ENCODE measurements at regions not wholly inside any gene's neighbourhood (a gene's known extent, or its start where the extent isn't known, plus 50 kb on each side); places are given as distances from the start of the nearest gene placed in this dataset.
"Not testable (repeated sequence)": the region's sequence is repeated elsewhere in the genome, so short reads cannot be mapped to it uniquely, and the experiment has no call there.

DNA sequence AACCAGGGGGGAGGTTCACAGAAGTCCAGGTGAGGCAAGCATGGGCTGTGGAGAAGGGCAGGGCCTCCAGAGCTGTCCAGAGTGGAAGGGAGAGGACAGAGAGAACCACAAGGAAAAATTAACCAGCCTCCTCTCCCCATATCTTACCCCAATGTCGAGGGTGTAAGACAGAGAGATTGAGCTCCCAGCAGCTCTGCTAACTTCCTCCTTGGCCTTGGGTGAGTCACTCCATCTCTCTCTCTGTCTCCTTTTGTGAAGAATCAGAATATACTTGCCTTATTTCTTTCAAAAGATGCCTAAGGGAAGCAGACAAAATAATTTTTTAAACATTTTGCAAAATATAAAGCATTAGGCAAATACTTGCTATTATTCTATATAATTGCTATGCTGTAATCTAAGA is 58.3 kb upstream of the IYD start:
- H3K4me2 ChIP-seq (ENCODE audit: low read length, poor library complexity, severe bottlenecking): no peak overlapping the region

DNA sequence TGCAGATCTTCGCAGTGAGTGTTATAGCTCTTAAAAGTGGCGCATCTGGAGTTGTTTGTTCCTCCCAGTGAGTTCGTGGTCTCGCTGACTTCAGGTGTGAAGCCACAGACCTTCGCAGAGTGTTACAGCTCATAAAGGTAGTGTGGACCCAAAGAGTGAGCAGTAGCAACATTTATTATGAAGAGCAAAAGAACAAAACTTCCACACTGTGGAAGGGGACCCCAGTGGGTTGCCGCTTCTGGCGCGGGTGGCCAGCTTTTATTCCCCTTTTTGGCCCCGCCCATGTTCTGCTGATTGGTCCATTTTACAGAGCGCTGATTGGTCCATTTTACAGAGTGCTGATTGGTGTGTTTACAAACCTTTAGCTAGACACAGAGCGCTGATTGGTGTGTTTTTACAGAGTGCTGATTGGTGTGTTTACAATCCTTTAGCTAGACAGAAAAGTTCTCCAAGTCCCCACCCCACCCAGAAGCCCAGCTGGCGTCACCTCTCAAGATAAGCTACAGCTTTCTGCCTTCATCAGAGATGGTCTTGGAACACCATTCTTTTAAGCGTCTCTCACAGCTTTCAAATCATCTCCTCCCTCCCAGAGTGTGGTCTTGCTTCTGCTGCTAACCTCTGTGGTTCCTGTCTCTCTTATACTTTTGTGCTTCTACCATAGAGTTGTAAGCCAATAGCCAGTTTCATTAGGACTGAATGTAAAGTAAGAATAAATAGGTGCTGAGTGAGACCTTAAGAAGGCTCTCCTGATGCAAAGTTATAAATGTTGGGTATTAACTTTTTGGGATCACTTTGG is 57.5 kb upstream of the IYD start:
- DNase-seq; H3K4ac ChIP-seq (ENCODE audit: low read depth in 1 of 2, low read length in 2 of 2); H2BK5ac ChIP-seq (ENCODE audit: low read depth, low read length, poor library complexity, severe bottlenecking); H3K27ac ChIP-seq (ENCODE audit: low read length, poor library complexity, severe bottlenecking); H2BK12ac ChIP-seq (ENCODE audit: low read length in 2 of 2); H3K9ac ChIP-seq (ENCODE audit: low read length); H3K4me1 ChIP-seq (ENCODE audit: control insufficient read depth, insufficient read depth, low read depth, low read length); H3K4me3 ChIP-seq (ENCODE audit: insufficient read depth in 1 of 2, low read depth in 1 of 2, low read length in 2 of 2); H4K8ac ChIP-seq (ENCODE audit: low read length); H3K23ac ChIP-seq (ENCODE audit: low read length in 2 of 2); H2AFZ ChIP-seq (ENCODE audit: low read depth, low read length); H3K18ac ChIP-seq (ENCODE audit: low read depth in 1 of 2, low read length in 2 of 2); H3K36me3 ChIP-seq (ENCODE audit: control insufficient read depth in 1 of 2, insufficient read depth in 2 of 2, low read depth in 1 of 2, low read length in 2 of 2); H3K14ac ChIP-seq (ENCODE audit: low read length in 2 of 2); H4K91ac ChIP-seq (ENCODE audit: low read length); H3K9me3 ChIP-seq (ENCODE audit: control insufficient read depth, low read length); H2AK5ac ChIP-seq (ENCODE audit: low read length, severe bottlenecking); H3K79me1 ChIP-seq (replicated peaks; ENCODE audit: low read length, poor library complexity, severe bottlenecking); H2BK120ac ChIP-seq (ENCODE audit: low read depth, low read length); H3K4me2 ChIP-seq (ENCODE audit: low read length, poor library complexity, severe bottlenecking); H2BK15ac ChIP-seq (ENCODE audit: low read depth, poor library complexity, severe bottlenecking): not testable (repeated sequence)
- WGBS: 86% methylated on average over 10 of the region's 13 CpGs
- H3K27me3 ChIP-seq (ENCODE audit: control insufficient read depth in 1 of 2, insufficient read depth in 1 of 2, low read length in 2 of 2): peaks cover 23 to 42% of the 10 kb centered on the region in 2 experiments

More for the DNA sequence above, 58.3 kb upstream of the IYD start:
- Histone ChIP-seq H3K4ac (ENCODE audit: low read depth in 1 of 2, low read length in 2 of 2) (no peak overlapping the region), H3K79me1 (replicated peaks; ENCODE audit: low read length, poor library complexity, severe bottlenecking) (no peaks in the 10 kb centered on the region), H3K14ac (ENCODE audit: low read length in 2 of 2) (no peak overlapping the region), H2AFZ (ENCODE audit: low read depth, low read length) (no peak overlapping the region), H2BK120ac (ENCODE audit: low read depth, low read length) (no peak overlapping the region), H3K4me3 (ENCODE audit: insufficient read depth in 1 of 2, low read depth in 1 of 2, low read length in 2 of 2) (no peak overlapping the region), H3K27ac (ENCODE audit: low read length, poor library complexity, severe bottlenecking) (no peak overlapping the region), H3K4me1 (ENCODE audit: control insufficient read depth, insufficient read depth, low read depth, low read length) (no peaks in the 10 kb centered on the region), H3K9ac (ENCODE audit: low read length) (no peak overlapping the region), H4K8ac (ENCODE audit: low read length) (no peak overlapping the region), H2BK5ac (ENCODE audit: low read depth, low read length, poor library complexity, severe bottlenecking) (no peak overlapping the region), H3K18ac (ENCODE audit: low read depth in 1 of 2, low read length in 2 of 2) (no peak overlapping the region), H3K23ac (ENCODE audit: low read length in 2 of 2) (no peak overlapping the region), H3K36me3 (ENCODE audit: control insufficient read depth in 1 of 2, insufficient read depth in 2 of 2, low read depth in 1 of 2, low read length in 2 of 2) (no peaks in the 10 kb centered on the region), H2BK15ac (ENCODE audit: low read depth, poor library complexity, severe bottlenecking) (no peak overlapping the region), H2BK12ac (ENCODE audit: low read length in 2 of 2) (no peak overlapping the region), H3K9me3 (ENCODE audit: control insufficient read depth, low read length) (no peaks in the 10 kb centered on the region), H4K91ac (ENCODE audit: low read length) (no peak overlapping the region), H2AK5ac (ENCODE audit: low read length, severe bottlenecking) (no peak overlapping the region), H3K27me3 (ENCODE audit: control insufficient read depth in 1 of 2, insufficient read depth in 1 of 2, low read length in 2 of 2) (peaks cover 23 to 37% of the 10 kb centered on the region in 2 experiments)
- no peak for DNase-seq
- 33% methylated on average over 1 of the region's 1 CpG for WGBS

DNA sequence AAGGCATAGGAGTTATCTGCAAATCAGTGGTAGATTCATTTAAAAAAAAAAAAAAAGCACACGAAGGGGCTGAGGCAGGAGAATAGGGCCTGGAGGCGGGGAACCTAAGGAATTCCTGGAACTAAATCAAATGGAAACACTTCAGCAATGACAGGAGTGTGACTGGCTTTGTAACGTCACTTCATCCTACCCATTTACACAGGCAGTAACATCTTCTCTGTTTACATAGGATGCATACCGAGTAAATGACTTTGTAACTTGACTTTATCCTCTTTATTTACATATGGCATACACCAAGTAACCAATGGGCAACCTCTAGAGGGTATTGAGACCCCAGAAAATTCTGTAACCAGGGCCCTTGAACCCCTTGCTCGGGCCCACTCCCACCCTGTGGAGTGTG is 56.4 kb upstream of the IYD start:
- WGBS: 42% methylated on average over 5 of the region's 5 CpGs

DNA sequence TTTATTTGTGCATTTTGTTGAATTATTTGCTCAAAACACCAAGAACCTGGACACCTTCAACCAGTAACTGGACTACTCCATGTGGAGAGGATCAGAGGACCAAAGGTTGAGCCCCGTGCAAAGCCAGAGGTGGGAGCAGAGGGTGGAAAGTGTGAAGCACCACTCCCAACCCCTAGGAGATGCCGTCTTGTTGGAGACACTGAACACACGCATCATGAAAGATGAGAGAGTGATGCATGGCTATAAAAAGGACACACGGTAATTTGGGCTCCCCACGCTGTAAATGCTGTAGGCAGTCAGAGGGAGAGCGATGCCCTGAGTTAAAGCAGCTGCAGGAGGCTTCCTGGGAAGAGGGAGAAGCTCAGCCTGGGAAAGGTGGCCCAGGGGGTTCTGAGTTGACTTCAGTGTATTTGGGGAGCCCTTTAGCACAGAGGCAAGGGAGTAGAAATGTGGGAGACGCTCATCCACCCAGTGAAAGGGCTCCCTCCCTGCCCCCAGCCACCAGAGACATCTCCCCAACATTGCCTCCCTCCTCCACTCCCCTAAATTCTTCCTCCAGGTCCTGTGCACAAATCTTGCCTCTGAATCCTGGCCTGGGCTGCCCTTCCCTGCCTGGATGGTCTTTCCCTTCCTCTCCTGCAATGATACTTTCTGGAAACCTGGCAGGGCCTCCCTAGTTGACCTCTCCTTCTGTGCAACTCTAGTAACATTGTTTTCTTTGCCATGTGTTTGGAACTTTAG is 55.8 kb upstream of the IYD start:
- Histone ChIP-seq H3K36me3 (ENCODE audit: control insufficient read depth in 1 of 2, insufficient read depth in 2 of 2, low read depth in 1 of 2, low read length in 2 of 2) (no peaks in the 10 kb centered on the region), H2BK120ac (ENCODE audit: low read depth, low read length) (no peak overlapping the region), H2BK12ac (ENCODE audit: low read length in 2 of 2) (no peak overlapping the region), H3K18ac (ENCODE audit: low read depth in 1 of 2, low read length in 2 of 2) (no peak overlapping the region), H3K4me2 (ENCODE audit: low read length, poor library complexity, severe bottlenecking) (no peak overlapping the region), H3K23ac (ENCODE audit: low read length in 2 of 2) (no peak overlapping the region), H2AFZ (ENCODE audit: low read depth, low read length) (no peak overlapping the region), H3K4me3 (ENCODE audit: insufficient read depth in 1 of 2, low read depth in 1 of 2, low read length in 2 of 2) (no peak overlapping the region), H3K27me3 (ENCODE audit: control insufficient read depth in 1 of 2, insufficient read depth in 1 of 2, low read length in 2 of 2) (peaks cover 23 to 48% of the 10 kb centered on the region in 2 experiments), H4K91ac (ENCODE audit: low read length) (no peak overlapping the region), H2BK5ac (ENCODE audit: low read depth, low read length, poor library complexity, severe bottlenecking) (no peak overlapping the region), H3K9me3 (ENCODE audit: control insufficient read depth, low read length) (no peaks in the 10 kb centered on the region), H3K14ac (ENCODE audit: low read length in 2 of 2) (no peak overlapping the region), H3K9ac (ENCODE audit: low read length) (no peak overlapping the region), H3K27ac (ENCODE audit: low read length, poor library complexity, severe bottlenecking) (no peak overlapping the region), H3K79me1 (replicated peaks; ENCODE audit: low read length, poor library complexity, severe bottlenecking) (no peaks in the 10 kb centered on the region), H3K4me1 (ENCODE audit: control insufficient read depth, insufficient read depth, low read depth, low read length) (no peaks in the 10 kb centered on the region), H2AK5ac (ENCODE audit: low read length, severe bottlenecking) (no peak overlapping the region), H4K8ac (ENCODE audit: low read length) (no peak overlapping the region), H3K4ac (ENCODE audit: low read depth in 1 of 2, low read length in 2 of 2) (no peak overlapping the region), H2BK15ac (ENCODE audit: low read depth, poor library complexity, severe bottlenecking) (no peak overlapping the region)
- 90% methylated on average over 7 of the region's 7 CpGs for WGBS
- DNase-seq: no peak

More for the DNA sequence above, 56.4 kb upstream of the IYD start:
- Histone ChIP-seq H3K4me2 (ENCODE audit: low read length, poor library complexity, severe bottlenecking) (no peak overlapping the region), H3K9me3 (ENCODE audit: control insufficient read depth, low read length) (no peaks in the 10 kb centered on the region), H4K8ac (ENCODE audit: low read length) (no peak overlapping the region), H3K27me3 (ENCODE audit: control insufficient read depth in 1 of 2, insufficient read depth in 1 of 2, low read length in 2 of 2) (peaks cover 23 to 44% of the 10 kb centered on the region in 2 experiments), H3K9ac (ENCODE audit: low read length) (no peak overlapping the region), H2BK5ac (ENCODE audit: low read depth, low read length, poor library complexity, severe bottlenecking) (no peak overlapping the region), H3K4me3 (ENCODE audit: insufficient read depth in 1 of 2, low read depth in 1 of 2, low read length in 2 of 2) (no peak overlapping the region), H3K4me1 (ENCODE audit: control insufficient read depth, insufficient read depth, low read depth, low read length) (no peaks in the 10 kb centered on the region), H2BK12ac (ENCODE audit: low read length in 2 of 2) (no peak overlapping the region), H3K27ac (ENCODE audit: low read length, poor library complexity, severe bottlenecking) (no peak overlapping the region), H3K18ac (ENCODE audit: low read depth in 1 of 2, low read length in 2 of 2) (no peak overlapping the region), H2BK15ac (ENCODE audit: low read depth, poor library complexity, severe bottlenecking) (no peak overlapping the region), H2AFZ (ENCODE audit: low read depth, low read length) (no peak overlapping the region), H3K79me1 (replicated peaks; ENCODE audit: low read length, poor library complexity, severe bottlenecking) (no peaks in the 10 kb centered on the region), H2AK5ac (ENCODE audit: low read length, severe bottlenecking) (no peak overlapping the region), H3K4ac (ENCODE audit: low read depth in 1 of 2, low read length in 2 of 2) (no peak overlapping the region), H2BK120ac (ENCODE audit: low read depth, low read length) (no peak overlapping the region), H4K91ac (ENCODE audit: low read length) (no peak overlapping the region), H3K23ac (ENCODE audit: low read length in 2 of 2) (no peak overlapping the region), H3K36me3 (ENCODE audit: control insufficient read depth in 1 of 2, insufficient read depth in 2 of 2, low read depth in 1 of 2, low read length in 2 of 2) (no peaks in the 10 kb centered on the region), H3K14ac (ENCODE audit: low read length in 2 of 2) (no peak overlapping the region)
- DNase-seq: no peak
